Panc1 (cell line): ENCODE measurements at regions not wholly inside any gene's neighbourhood (a gene's known extent, or its start where the extent isn't known, plus 50 kb on each side); places are given as distances from the start of the nearest gene placed in this dataset.
"Not testable (repeated sequence)": the region's sequence is repeated elsewhere in the genome, so short reads cannot be mapped to it uniquely, and the experiment has no call there.

Experiments used
- ATAC-seq: fragments of 200-7000 bp; cut with Tn5 transposase; 2 replicates; pipeline ENCODE4 v1.9.1; 2020; ENCODE audit warnings: mild to moderate bottlenecking, moderate library complexity
- BruUV-seq: library from RNA; stranded (reverse); fragments of 400-500 nt; replicated peaks from 2 replicates; lab custom pipeline; 2021; lab: Mats Ljungman, UMichigan
- CTCF ChIA-PET: fragments of 300-600 bp; sonication (Branson Sonifier 250); formaldehyde crosslinking; loops from one replicate; lab custom pipeline; 2022; ENCODE audit warnings: antibody characterized with exemption; lab: Charles Lee
- POLR2A ChIA-PET: fragments of 300-600 bp; sonication (Branson Sonifier 250); formaldehyde crosslinking; loops from one replicate; lab custom pipeline; 2022; ENCODE audit warnings: antibody characterized with exemption; lab: Charles Lee
- DNase-seq: peaks from one replicate; pipeline ENCODE4 v3.0.0-alpha.2; 2010; ENCODE audit warnings: low read depth, low spot score
- H3K27ac ChIP-seq: 2 replicates; pipeline ENCODE4 v1.5.1; 2011; ENCODE audit warnings: mild to moderate bottlenecking, low read length, inconsistent platforms
- H3K27me3 ChIP-seq: fragments of 200-500 bp; sonication (Bioruptor generic); 2 replicates; pipeline ENCODE4 v1.6.0; 2014; ENCODE audit warnings: low read length, inconsistent platforms; ENCODE audit not compliant: control insufficient read depth, insufficient read depth
- H3K36me3 ChIP-seq: fragments of 200-500 bp; sonication (Bioruptor generic); 2 replicates; pipeline ENCODE4 v1.5.1; 2014; ENCODE audit warnings: inconsistent platforms, mild to moderate bottlenecking, low read length, moderate library complexity; ENCODE audit not compliant: control insufficient read depth, insufficient read depth
- H3K4me1 ChIP-seq: 2 replicates; pipeline ENCODE4 v1.5.1; 2011; ENCODE audit warnings: inconsistent platforms, mild to moderate bottlenecking, low read length, moderate library complexity; ENCODE audit not compliant: control insufficient read depth, insufficient read depth
- H3K4me3 ChIP-seq, 2 experiments: 2 replicates each; pipeline ENCODE4 v1.5.1; 2011 to 2012; ENCODE audit warnings: low read depth in 2 of 2, low read length in 2 of 2, mild to moderate bottlenecking in 2 of 2, inconsistent platforms in 1 of 2, moderate library complexity in 1 of 2
- H3K9me3 ChIP-seq: fragments of 200-500 bp; sonication (Bioruptor generic); 2 replicates; pipeline ENCODE4 v1.5.1; 2014; ENCODE audit warnings: low read depth, mild to moderate bottlenecking, inconsistent platforms, low read length, moderate library complexity; ENCODE audit not compliant: control insufficient read depth, insufficient read depth
- in situ Hi-C: cut with HindIII; loops from 2 replicates; pipeline ENCODE4 v1.10.0; 2016; ENCODE audit warnings: low sequenced_read_pairs, low pct_unique_long_range_greater_than_20kb
- intact Hi-C: fragments of 100-400 bp; cut with micrococcal nuclease; formaldehyde crosslinking; loops from one replicate; pipeline ENCODE4 v1.10.0; 2022; ENCODE audit not compliant: unreplicated experiment

GRCh38 chr9:65566018-65566417 is 109.7 kb upstream of the ZNG1E start:
- H3K27me3 ChIP-seq, H3K4me3 ChIP-seq, CTCF ChIA-PET, H3K9me3 ChIP-seq, POLR2A ChIA-PET, BruUV-seq, DNase-seq, H3K36me3 ChIP-seq, intact Hi-C loops, ATAC-seq, H3K27ac ChIP-seq, in situ Hi-C loops, H3K4me1 ChIP-seq: not testable (repeated sequence)

- BruUV-seq, H3K4me3 ChIP-seq, H3K4me1 ChIP-seq, ATAC-seq, POLR2A ChIA-PET, in situ Hi-C loops, H3K36me3 ChIP-seq, DNase-seq, H3K9me3 ChIP-seq, H3K27ac ChIP-seq, intact Hi-C loops, CTCF ChIA-PET, H3K27me3 ChIP-seq: not testable (repeated sequence)
Measured at GRCh38 chr9:65519018-65519417, 156.7 kb upstream of the ZNG1E start.

GRCh38 chr9:65514465-65514864 is 161.3 kb upstream of the ZNG1E start:
- H3K27me3 ChIP-seq, H3K36me3 ChIP-seq, H3K9me3 ChIP-seq, CTCF ChIA-PET, intact Hi-C loops, H3K4me3 ChIP-seq, BruUV-seq, ATAC-seq, H3K4me1 ChIP-seq, H3K27ac ChIP-seq, in situ Hi-C loops, DNase-seq, POLR2A ChIA-PET: not testable (repeated sequence)

GRCh38 chr9:65507897-65508296 is 167.8 kb upstream of the ZNG1E start:
- H3K27me3 ChIP-seq, in situ Hi-C loops, H3K36me3 ChIP-seq, H3K27ac ChIP-seq, H3K4me3 ChIP-seq, ATAC-seq, DNase-seq, H3K4me1 ChIP-seq, BruUV-seq, CTCF ChIA-PET, POLR2A ChIA-PET, intact Hi-C loops, H3K9me3 ChIP-seq: not testable (repeated sequence)

- CTCF ChIA-PET, H3K27ac ChIP-seq, intact Hi-C loops, H3K4me3 ChIP-seq, H3K27me3 ChIP-seq, ATAC-seq, POLR2A ChIA-PET, H3K4me1 ChIP-seq, H3K9me3 ChIP-seq, in situ Hi-C loops, DNase-seq, H3K36me3 ChIP-seq, BruUV-seq: not testable (repeated sequence)
Measured at GRCh38 chr9:65504686-65505085, 171.0 kb upstream of the ZNG1E start.

GRCh38 chr9:65503696-65504095 is 172.0 kb upstream of the ZNG1E start:
- CTCF ChIA-PET, H3K9me3 ChIP-seq, ATAC-seq, H3K4me3 ChIP-seq, in situ Hi-C loops, intact Hi-C loops, H3K27ac ChIP-seq, DNase-seq, POLR2A ChIA-PET, H3K4me1 ChIP-seq, H3K27me3 ChIP-seq, H3K36me3 ChIP-seq, BruUV-seq: not testable (repeated sequence)

GRCh38 chr9:65482890-65483289 is 192.8 kb upstream of the ZNG1E start:
- ATAC-seq, POLR2A ChIA-PET, in situ Hi-C loops, CTCF ChIA-PET, H3K36me3 ChIP-seq, H3K4me3 ChIP-seq, H3K4me1 ChIP-seq, H3K9me3 ChIP-seq, BruUV-seq, intact Hi-C loops, H3K27me3 ChIP-seq, H3K27ac ChIP-seq, DNase-seq: not testable (repeated sequence)

- H3K36me3 ChIP-seq, CTCF ChIA-PET, intact Hi-C loops, in situ Hi-C loops, H3K9me3 ChIP-seq, H3K27me3 ChIP-seq, H3K4me3 ChIP-seq, BruUV-seq, DNase-seq, ATAC-seq, H3K27ac ChIP-seq, H3K4me1 ChIP-seq, POLR2A ChIA-PET: not testable (repeated sequence)
Measured at GRCh38 chr9:65481291-65481690, 194.4 kb upstream of the ZNG1E start.
